ENCODE measurements at regions not wholly inside any gene's neighbourhood (a gene's known extent, or its start where the extent isn't known, plus 50 kb on each side); places are given as distances from the start of the nearest gene placed in this dataset.

GRCh38 chr13:88926890-88927502, 1255.8 kb downstream of the SLITRK5 start:
- Histone ChIP-seq H3K27ac (ENCODE audit: extremely low read depth, low read depth, low read length) (no peak overlapping the region), H2AFZ (ENCODE audit: low read depth, low read length) (no peak overlapping the region), H3K79me2 (ENCODE audit: control insufficient read depth, insufficient read depth, low read length) (no peaks in the 10 kb centered on the region), H4K20me1 (replicated peaks; ENCODE audit: control insufficient read depth, insufficient read depth, low read length) (no peaks in the 10 kb centered on the region), H3K9me1 (ENCODE audit: control insufficient read depth, insufficient read depth, low read length) (no peaks in the 10 kb centered on the region), H3K9me3 (replicated peaks; ENCODE audit: control insufficient read depth, insufficient read depth, low read depth, low read length) (no peaks in the 10 kb centered on the region), H3K36me3 (ENCODE audit: control insufficient read depth, insufficient read depth, low read length) (no peaks in the 10 kb centered on the region), H3K4me3 (no peak overlapping the region), H3K4me2 (ENCODE audit: insufficient read depth, low read length) (no peak overlapping the region), H3K4me1 (replicated peaks in 1 of 2; ENCODE audit: control insufficient read depth in 2 of 2, insufficient read depth in 2 of 2, low read length in 2 of 2) (no peaks in the 10 kb centered on the region), H3K27me3 (ENCODE audit: control insufficient read depth in 2 of 2, insufficient read depth in 2 of 2, low read length in 2 of 2) (no peaks in the 10 kb centered on the region), H3K9ac (ENCODE audit: insufficient read depth in 1 of 2, low read depth in 2 of 2, low read length in 2 of 2) (no peak overlapping the region)
- ChIA-PET CTCF (ENCODE audit: low intra/inter-chr PET ratio) (no interaction called here), POLR2A (no interaction called here)
- in situ Hi-C loops (cut with MboI) (no loop called here), intact Hi-C loops (cut with micrococcal nuclease) (no loop called here)
- DNase-seq (ENCODE audit: extremely low read depth in 1 of 4, low spot score in 3 of 4) (no peak), FAIRE-seq (no peak), ATAC-seq (no peak)
- no TSS peak for BruUV-seq (replicated peaks)
- WGBS (ENCODE audit: insufficient coverage, low coverage, missing lambda C conversion rate) = 0% methylated on average over 4 of the region's 5 CpGs
- TF ChIP-seq NR4A1 (CRISPR knock-in tag; IDR thresholded peaks at IDR 0.05) = no peak
- TF ChIP-seq NR4A1 (tag; IDR thresholded peaks at IDR 0.05) = no peak
- TF ChIP-seq FOXO4 (CRISPR knock-in tag; IDR thresholded peaks at IDR 0.05) = no peak
- TF ChIP-seq RAD51 (IDR thresholded peaks at IDR 0.05; ENCODE audit: borderline replicate concordance, low read depth) = no peak
- no peak for TF ChIP-seq COPS2 (conservative IDR thresholded peaks at IDR 0.05)
- no peak for TF ChIP-seq ZC3H4 (CRISPR knock-in tag; IDR thresholded peaks at IDR 0.05; ENCODE audit: borderline replicate concordance)
- TF ChIP-seq ZBTB12 (CRISPR knock-in tag; IDR thresholded peaks at IDR 0.05) = no peak
- TF ChIP-seq NFE2L1 (tag; IDR thresholded peaks at IDR 0.05; ENCODE audit: borderline replicate concordance, low read depth) = no peak
- TF ChIP-seq ZNF655 (CRISPR knock-in tag; IDR thresholded peaks at IDR 0.05) = no peak
- no peak for TF ChIP-seq CBX2 (IDR thresholded peaks at IDR 0.05; ENCODE audit: insufficient read depth, low read length, poor library complexity, severe bottlenecking)
- TF ChIP-seq ZBTB5 (IDR thresholded peaks at IDR 0.05) = no peak
- TF ChIP-seq PPARD (CRISPR knock-in tag; IDR thresholded peaks at IDR 0.05) = no peak
- TF ChIP-seq PHB2 (IDR thresholded peaks at IDR 0.05; ENCODE audit: low read depth) = no peak
- TF ChIP-seq NONO (IDR thresholded peaks at IDR 0.05; ENCODE audit: low read depth in 2 of 2, low read length in 1 of 2) = no peak
- TF ChIP-seq PRMT5 (CRISPR knock-in tag; IDR thresholded peaks at IDR 0.05) = no peak
- TF ChIP-seq YY1 (IDR thresholded peaks at IDR 0.05; ENCODE audit: borderline replicate concordance in 1 of 3, control insufficient read depth in 1 of 3, extremely low read depth in 1 of 3, insufficient read depth in 3 of 3, insufficient read length in 1 of 3, insufficient replicate concordance in 2 of 3, low read depth in 1 of 3, low read length in 2 of 3) = no peak

Measured in K562 (cell line).